ENCODE measurements at regions not wholly inside any gene's neighbourhood (a gene's known extent, or its start where the extent isn't known, plus 50 kb on each side); places are given as distances from the start of the nearest gene placed in this dataset.

DNA sequence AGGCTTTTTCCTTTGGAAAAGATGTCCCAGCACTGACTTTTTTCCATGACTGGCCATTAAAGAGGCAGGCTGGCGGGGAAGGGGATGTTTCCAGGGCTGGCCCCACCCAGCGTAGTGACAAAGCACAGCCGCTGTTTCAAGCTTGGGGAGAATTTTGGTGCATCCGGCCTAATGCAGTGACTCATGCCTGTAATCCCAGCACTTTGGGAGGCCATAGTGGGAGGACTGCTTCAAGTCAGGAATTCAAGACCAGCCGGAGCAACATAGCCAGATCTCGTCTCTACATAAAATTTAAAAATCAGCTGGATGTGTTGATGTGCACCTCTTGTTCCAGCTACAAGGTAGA, 78.0 kb upstream of the SH3BP4 start:
- Histone ChIP-seq H3K36me3 (ENCODE audit: control insufficient read depth, insufficient read depth, low read length) (no peaks in the 10 kb centered on the region), H3K27me3 (ENCODE audit: control insufficient read depth, insufficient read depth, low read length) (no peaks in the 10 kb centered on the region), H3K4me1 (ENCODE audit: control insufficient read depth, insufficient read depth, low read length) (no peaks in the 10 kb centered on the region), H3K4me3 (ENCODE audit: low read length) (no peak overlapping the region), H3K27ac (ENCODE audit: low read length) (no peak overlapping the region), H3K9me3 (ENCODE audit: control insufficient read depth, insufficient read depth, low read length) (no peaks in the 10 kb centered on the region)
- H3K4me1 Mint-ChIP-seq = no peaks in the 10 kb centered on the region
- TF ChIP-seq, protein P1, sequence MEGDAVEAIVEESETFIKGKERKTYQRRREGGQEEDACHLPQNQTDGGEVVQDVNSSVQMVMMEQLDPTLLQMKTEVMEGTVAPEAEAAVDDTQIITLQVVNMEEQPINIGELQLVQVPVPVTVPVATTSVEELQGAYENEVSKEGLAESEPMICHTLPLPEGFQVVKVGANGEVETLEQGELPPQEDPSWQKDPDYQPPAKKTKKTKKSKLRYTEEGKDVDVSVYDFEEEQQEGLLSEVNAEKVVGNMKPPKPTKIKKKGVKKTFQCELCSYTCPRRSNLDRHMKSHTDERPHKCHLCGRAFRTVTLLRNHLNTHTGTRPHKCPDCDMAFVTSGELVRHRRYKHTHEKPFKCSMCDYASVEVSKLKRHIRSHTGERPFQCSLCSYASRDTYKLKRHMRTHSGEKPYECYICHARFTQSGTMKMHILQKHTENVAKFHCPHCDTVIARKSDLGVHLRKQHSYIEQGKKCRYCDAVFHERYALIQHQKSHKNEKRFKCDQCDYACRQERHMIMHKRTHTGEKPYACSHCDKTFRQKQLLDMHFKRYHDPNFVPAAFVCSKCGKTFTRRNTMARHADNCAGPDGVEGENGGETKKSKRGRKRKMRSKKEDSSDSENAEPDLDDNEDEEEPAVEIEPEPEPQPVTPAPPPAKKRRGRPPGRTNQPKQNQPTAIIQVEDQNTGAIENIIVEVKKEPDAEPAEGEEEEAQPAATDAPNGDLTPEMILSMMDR (IDR thresholded peaks at IDR 0.05) = no peak
- H3K9me3 Mint-ChIP-seq = no peaks in the 10 kb centered on the region
- no peak for ATAC-seq
- no peak overlapping the region for H3K4me3 Mint-ChIP-seq
- no peak overlapping the region for H3K27ac Mint-ChIP-seq
- no peak for DNase-seq
- 77% methylated on average over 6 of the region's 6 CpGs for WGBS (ENCODE audit: insufficient coverage)
- H3K36me3 Mint-ChIP-seq = no peaks in the 10 kb centered on the region
- intact Hi-C loops (cut with micrococcal nuclease) = no loop called here
- H3K27me3 Mint-ChIP-seq (ENCODE audit: low read depth in 2 of 2) = peaks cover 16 to 37% of the 10 kb centered on the region in 2 donors

DNA sequence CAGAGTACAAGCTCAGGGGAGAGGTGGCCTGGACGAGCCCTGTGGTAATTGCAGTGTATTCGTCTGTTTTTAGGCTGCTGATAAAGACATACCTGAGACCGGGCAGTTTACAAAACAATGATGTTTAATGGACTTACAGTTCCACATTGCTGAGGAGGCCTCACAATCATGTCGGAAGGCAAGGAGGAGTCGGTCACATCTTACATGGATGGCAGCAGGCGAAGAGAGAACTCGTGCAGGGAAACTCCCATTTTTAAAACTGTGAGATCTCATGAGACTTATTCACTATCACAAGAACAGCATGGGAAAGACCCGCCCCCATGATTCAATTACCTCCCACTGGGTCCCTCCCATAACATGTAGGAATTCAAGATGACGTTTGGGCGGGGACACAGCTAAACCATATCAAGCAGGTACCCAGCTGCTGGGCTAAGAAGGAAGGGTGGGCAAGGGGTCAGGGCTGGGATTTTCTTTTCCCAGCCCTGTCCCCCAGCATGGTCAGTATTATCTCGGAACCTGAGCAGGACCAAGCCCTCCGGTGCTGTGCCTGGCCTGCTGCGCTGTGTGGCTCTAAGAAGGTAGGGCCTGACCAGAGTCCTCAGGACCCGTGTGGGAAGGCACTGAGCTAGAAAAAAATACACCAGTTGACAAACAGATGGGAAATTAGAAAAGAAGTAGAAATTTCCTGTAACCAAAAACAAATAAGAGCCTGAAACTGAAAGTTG, 78.6 kb upstream of the SH3BP4 start:
- Mint-ChIP-seq H3K4me1 (no peaks in the 10 kb centered on the region), H3K4me3 (no peak overlapping the region), H3K9me3 (no peaks in the 10 kb centered on the region), H3K36me3 (no peaks in the 10 kb centered on the region), H3K27ac (no peak overlapping the region), H3K27me3 (ENCODE audit: low read depth in 2 of 2) (peaks cover 16 to 37% of the 10 kb centered on the region in 2 donors)
- DNase-seq (no peak), ATAC-seq (no peak)
- Histone ChIP-seq H3K36me3 (ENCODE audit: control insufficient read depth, insufficient read depth, low read length) (no peaks in the 10 kb centered on the region), H3K4me1 (ENCODE audit: control insufficient read depth, insufficient read depth, low read length) (no peaks in the 10 kb centered on the region), H3K9me3 (ENCODE audit: control insufficient read depth, insufficient read depth, low read length) (no peaks in the 10 kb centered on the region), H3K27ac (ENCODE audit: low read length) (no peak overlapping the region), H3K27me3 (ENCODE audit: control insufficient read depth, insufficient read depth, low read length) (no peaks in the 10 kb centered on the region), H3K4me3 (ENCODE audit: low read length) (no peak overlapping the region)
- TF ChIP-seq, protein P1 (IDR thresholded peaks at IDR 0.05) = no peak
- WGBS (ENCODE audit: insufficient coverage) = 92% methylated on average over 12 of the region's 14 CpGs
- intact Hi-C loops (cut with micrococcal nuclease) = no loop called here

DNA sequence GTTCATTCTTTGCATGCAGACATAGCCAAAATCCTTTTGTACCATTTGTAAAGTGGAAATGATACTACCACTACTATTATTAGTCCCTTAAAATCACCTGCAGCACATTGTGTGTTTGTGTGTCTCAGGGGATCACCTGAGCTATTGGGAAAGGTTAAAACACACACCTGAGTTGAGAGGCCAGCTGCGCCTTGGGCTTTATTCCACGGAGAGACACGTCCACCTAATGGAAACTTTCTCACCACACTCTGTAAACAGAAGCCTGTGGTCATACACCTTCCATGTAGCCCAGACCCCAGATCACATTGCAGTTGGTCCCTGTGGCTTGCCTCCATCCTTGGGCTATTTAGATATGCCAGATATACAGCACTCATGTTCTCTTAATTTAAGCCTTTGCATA, 81.8 kb upstream of the SH3BP4 start:
- 53% methylated on average over 3 of the region's 3 CpGs for WGBS (ENCODE audit: insufficient coverage)

More for the DNA sequence above, 81.8 kb upstream of the SH3BP4 start:
- ATAC-seq = no peak
- Histone ChIP-seq H3K4me3 (ENCODE audit: low read length) (no peak overlapping the region), H3K4me1 (ENCODE audit: control insufficient read depth, insufficient read depth, low read length) (no peaks in the 10 kb centered on the region), H3K27me3 (ENCODE audit: control insufficient read depth, insufficient read depth, low read length) (no peaks in the 10 kb centered on the region), H3K27ac (ENCODE audit: low read length) (no peak overlapping the region), H3K9me3 (ENCODE audit: control insufficient read depth, insufficient read depth, low read length) (no peaks in the 10 kb centered on the region), H3K36me3 (ENCODE audit: control insufficient read depth, insufficient read depth, low read length) (no peaks in the 10 kb centered on the region)
- Mint-ChIP-seq H3K36me3 (no peaks in the 10 kb centered on the region), H3K4me3 (no peak overlapping the region), H3K27me3 (ENCODE audit: low read depth in 2 of 2) (peaks cover 9 to 19% of the 10 kb centered on the region in 2 donors), H3K27ac (no peak overlapping the region), H3K9me3 (no peaks in the 10 kb centered on the region), H3K4me1 (no peaks in the 10 kb centered on the region)
- intact Hi-C loops (cut with micrococcal nuclease) = no loop called here
- DNase-seq = no peak
- TF ChIP-seq, protein P1 (IDR thresholded peaks at IDR 0.05) = no peak

Measured in natural killer cell (primary cell).